H9 (cell line): ENCODE measurements at regions not wholly inside any gene's neighbourhood (a gene's known extent, or its start where the extent isn't known, plus 50 kb on each side); places are given as distances from the start of the nearest gene placed in this dataset.
"Not testable (repeated sequence)": the region's sequence is repeated elsewhere in the genome, so short reads cannot be mapped to it uniquely, and the experiment has no call there.

Source experiments
- DNase-seq: peaks from one replicate; pipeline ENCODE4 v3.0.0-alpha.2; 2017
- H2AFZ ChIP-seq: one replicate; pipeline ENCODE4 v1.6.1; 2013; ENCODE audit warnings: mild to moderate bottlenecking, low read length, control low read depth, moderate library complexity
- H2AK5ac ChIP-seq: 2 replicates; pipeline ENCODE4 v1.6.1; 2013; ENCODE audit warnings: low read length, control low read depth, mixed read lengths; ENCODE audit not compliant: insufficient read length
- H2BK120ac ChIP-seq: one replicate; pipeline ENCODE4 v1.6.1; 2013; ENCODE audit warnings: low read depth, mild to moderate bottlenecking, low read length, control low read depth, inconsistent platforms; ENCODE audit not compliant: poor library complexity, severe bottlenecking
- H2BK12ac ChIP-seq: 2 replicates; pipeline ENCODE4 v1.6.1; 2013; ENCODE audit warnings: low read length, control low read depth, mixed read lengths, low read depth; ENCODE audit not compliant: insufficient read length
- H2BK15ac ChIP-seq: 2 replicates; pipeline ENCODE4 v1.6.1; 2013; ENCODE audit warnings: low read depth, low read length, control low read depth
- H2BK20ac ChIP-seq: one replicate; pipeline ENCODE4 v1.6.1; 2013; ENCODE audit warnings: low read depth, mild to moderate bottlenecking, low read length, control low read depth, inconsistent platforms; ENCODE audit not compliant: poor library complexity, severe bottlenecking
- H2BK5ac ChIP-seq: 2 replicates; pipeline ENCODE4 v1.6.1; 2013; ENCODE audit warnings: low read length, control low read depth, mixed read lengths; ENCODE audit not compliant: insufficient read length
- H3K14ac ChIP-seq: 2 replicates; pipeline ENCODE4 v1.6.1; 2013; ENCODE audit warnings: low read length, control low read depth; ENCODE audit not compliant: insufficient read depth
- H3K18ac ChIP-seq: 2 replicates; pipeline ENCODE4 v1.6.1; 2013; ENCODE audit warnings: low read depth, mild to moderate bottlenecking, mixed read lengths, low read length, control low read depth; ENCODE audit not compliant: insufficient read length
- H3K23ac ChIP-seq: 2 replicates; pipeline ENCODE4 v1.6.1; 2013; ENCODE audit warnings: low read length, control low read depth, mixed read lengths, low read depth; ENCODE audit not compliant: insufficient read length
- H3K23me2 ChIP-seq: 2 replicates; pipeline ENCODE4 v1.6.1; 2013; ENCODE audit warnings: low read depth, mild to moderate bottlenecking, mixed read lengths, low read length, control low read depth; ENCODE audit not compliant: insufficient read length, poor library complexity, severe bottlenecking
- H3K27ac ChIP-seq: 2 replicates; pipeline ENCODE4 v1.5.1; 2013; ENCODE audit warnings: low read length, control low read depth, mixed read lengths, low read depth; ENCODE audit not compliant: insufficient read length
- H3K27me3 ChIP-seq: 2 replicates; pipeline ENCODE4 v1.6.1; 2013; ENCODE audit warnings: low read length, control low read depth, inconsistent platforms; ENCODE audit not compliant: insufficient read depth
- H3K4ac ChIP-seq: 2 replicates; pipeline ENCODE4 v1.6.1; 2013; ENCODE audit warnings: low read depth, mild to moderate bottlenecking, control low read depth, inconsistent platforms, low read length, moderate library complexity
- H3K4me1 ChIP-seq: 2 replicates; pipeline ENCODE4 v1.6.1; 2013; ENCODE audit warnings: low read length, control low read depth, inconsistent platforms; ENCODE audit not compliant: insufficient read depth
- H3K4me2 ChIP-seq: 2 replicates; pipeline ENCODE4 v1.6.1; 2013; ENCODE audit warnings: low read length, control low read depth, mixed read lengths; ENCODE audit not compliant: insufficient read length, insufficient read depth
- H3K56ac ChIP-seq: 2 replicates; pipeline ENCODE4 v1.6.1; 2013; ENCODE audit warnings: low read depth, mild to moderate bottlenecking, mixed read lengths, low read length, control low read depth; ENCODE audit not compliant: insufficient read length
- H3K79me1 ChIP-seq: 2 replicates; pipeline ENCODE4 v1.6.1; 2013; ENCODE audit warnings: low read depth, mild to moderate bottlenecking, moderate library complexity, low read length, control low read depth, inconsistent platforms; ENCODE audit not compliant: insufficient read depth, poor library complexity, severe bottlenecking
- H3K79me2 ChIP-seq: 2 replicates; pipeline ENCODE4 v1.6.1; 2013; ENCODE audit warnings: low read length, control low read depth, inconsistent platforms; ENCODE audit not compliant: insufficient read depth
- H3K9ac ChIP-seq: 2 replicates; pipeline ENCODE4 v1.6.1; 2013; ENCODE audit warnings: low read length, control low read depth, mixed read lengths; ENCODE audit not compliant: insufficient read length; ENCODE audit errors: extremely low read depth
- H3K9me3 ChIP-seq: one replicate; pipeline ENCODE4 v1.6.1; 2013; ENCODE audit warnings: low read depth, low read length, inconsistent platforms; ENCODE audit not compliant: control insufficient read depth
- H3T11ph ChIP-seq: one replicate; pipeline ENCODE4 v1.6.1; 2013; ENCODE audit warnings: mild to moderate bottlenecking, low read length, control low read depth, inconsistent platforms
- H4K20me1 ChIP-seq: one replicate; pipeline ENCODE4 v1.6.1; 2013; ENCODE audit not compliant: control insufficient read depth, insufficient read length, insufficient read depth
- H4K5ac ChIP-seq: 2 replicates; pipeline ENCODE4 v1.6.1; 2013; ENCODE audit warnings: low read depth, mild to moderate bottlenecking, mixed read lengths, low read length, control low read depth; ENCODE audit not compliant: insufficient read length
- H4K8ac ChIP-seq: replicated peaks from 2 replicates; pipeline ENCODE4 v1.6.1; 2013; ENCODE audit warnings: low read length, control low read depth, mixed read lengths, low read depth; ENCODE audit not compliant: insufficient read length
- H4K91ac ChIP-seq: 2 replicates; pipeline ENCODE4 v1.6.1; 2013; ENCODE audit warnings: low read depth, mild to moderate bottlenecking, moderate library complexity, mixed read lengths, low read length, control low read depth; ENCODE audit not compliant: insufficient read length
- H3K27ac Mint-ChIP-seq, 3 experiments: 2 replicates in 2 of 3; 3 replicates in 1 of 3; pipeline ENCODE4 v1.8.0; 2020 to 2021; ENCODE audit warnings: mixed read lengths in 3 of 3, mild to moderate bottlenecking in 1 of 3, moderate library complexity in 1 of 3
- H3K27me3 Mint-ChIP-seq: 2 replicates; pipeline ENCODE4 v1.8.0; 2021; ENCODE audit warnings: low read depth, mild to moderate bottlenecking, moderate library complexity, mixed read lengths
- H3K36me3 Mint-ChIP-seq, 3 experiments: 2 replicates in 2 of 3; 3 replicates in 1 of 3; pipeline ENCODE4 v1.8.0; 2020 to 2021; ENCODE audit warnings: low read depth in 3 of 3, mixed read lengths in 3 of 3; ENCODE audit not compliant: insufficient read depth in 1 of 3
- H3K4me1 Mint-ChIP-seq, 2 experiments: 2 replicates each; pipeline ENCODE4 v1.8.0; 2020; ENCODE audit warnings: mixed read lengths in 2 of 2
- H3K4me3 Mint-ChIP-seq, 2 experiments: 2 replicates in 1 of 2; 3 replicates in 1 of 2; pipeline ENCODE4 v1.8.0; 2020 to 2021; ENCODE audit warnings: mild to moderate bottlenecking in 2 of 2, mixed read lengths in 2 of 2, moderate library complexity in 1 of 2
- H3K9me3 Mint-ChIP-seq, 2 experiments: 2 replicates in 1 of 2; 3 replicates in 1 of 2; pipeline ENCODE4 v1.8.0; 2020; ENCODE audit warnings: mild to moderate bottlenecking in 2 of 2, mixed read lengths in 2 of 2, moderate library complexity in 1 of 2
- WGBS: extraction: QIAGEN DNeasy Blood & Tissue Kit; methylation state at CpG from one replicate; pipeline ENCODE4 v1.1.7; 2013; ENCODE audit warnings: missing lambda C conversion rate, low lambda C conversion rate, mixed read lengths; ENCODE audit not compliant: insufficient read length; ENCODE audit errors: extremely low coverage; 5-methylcytosine and 5-hydroxymethylcytosine counted together
- TF ChIP-seq, protein P1 (sequence below): fragments of 200-600 bp; sonication (generic); conservative IDR thresholded peaks from 3 replicates; pipeline ENCODE4 v1.8.0; 2021; ENCODE audit warnings: antibody characterized with exemption, mild to moderate bottlenecking

DNA sequence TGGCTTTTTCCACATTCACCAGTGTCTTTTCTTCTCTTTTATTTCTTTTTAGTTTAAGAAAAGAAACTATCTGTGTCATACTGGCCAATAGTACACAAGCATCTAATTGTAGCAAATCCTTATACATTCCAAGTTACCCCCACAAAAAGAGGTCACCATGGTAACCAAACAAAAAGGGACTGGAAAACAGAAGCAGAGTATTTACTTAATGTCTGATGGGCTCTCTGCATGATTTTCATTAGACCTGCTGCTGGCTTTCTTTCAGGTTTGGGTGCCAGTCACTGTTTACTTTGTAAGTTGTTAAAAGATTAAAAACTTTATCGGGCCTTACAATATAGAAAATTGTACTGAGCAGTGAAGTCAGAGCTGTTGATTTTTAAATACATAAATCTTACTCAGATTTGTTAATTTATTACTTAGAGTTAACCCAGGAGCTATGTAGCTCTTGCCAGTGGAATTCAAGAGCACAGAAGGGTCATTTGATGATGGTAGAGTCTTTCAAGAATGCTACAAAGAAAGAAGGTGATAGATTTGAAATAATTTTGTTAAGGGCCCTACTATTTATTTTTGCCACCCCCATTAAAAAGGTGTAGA, 123.9 kb downstream of the BRMS1L start:
- H3K9ac ChIP-seq: no peak overlapping the region
- no peak overlapping the region for H2AK5ac ChIP-seq
- H3T11ph ChIP-seq: no peak overlapping the region
- H3K27ac ChIP-seq: no peak overlapping the region
- no peaks in the 10 kb centered on the region for H3K36me3 Mint-ChIP-seq
- H3K79me1 ChIP-seq: no peaks in the 10 kb centered on the region
- WGBS: no CpG with 5 or more reads among the region's 1 CpG
- no peaks in the 10 kb centered on the region for H3K9me3 Mint-ChIP-seq
- no peak overlapping the region for H2BK20ac ChIP-seq
- no peak overlapping the region for H4K91ac ChIP-seq
- H2BK12ac ChIP-seq: no peak overlapping the region
- no peak overlapping the region; a peak in 1 of 7 replicates for H3K27ac Mint-ChIP-seq
- H2BK5ac ChIP-seq: no peak overlapping the region
- no peak overlapping the region for H3K18ac ChIP-seq
- H3K4me1 ChIP-seq: no peaks in the 10 kb centered on the region
- H3K23ac ChIP-seq: no peak overlapping the region
- peaks cover 19 to 29% of the 10 kb centered on the region in 2 experiments for H3K4me1 Mint-ChIP-seq
- no peaks in the 10 kb centered on the region for H3K27me3 Mint-ChIP-seq
- H3K4me2 ChIP-seq: no peak overlapping the region
- no peak for DNase-seq
- no peak overlapping the region for H3K4ac ChIP-seq
- no peak overlapping the region for H2AFZ ChIP-seq
- no peak overlapping the region for H3K14ac ChIP-seq
- no peaks in the 10 kb centered on the region for H4K20me1 ChIP-seq
- no peaks in the 10 kb centered on the region for H3K79me2 ChIP-seq
- no peaks in the 10 kb centered on the region for H3K23me2 ChIP-seq
- no peak overlapping the region for H4K8ac ChIP-seq
- no peaks in the 10 kb centered on the region for H3K9me3 ChIP-seq
- H3K56ac ChIP-seq: no peak overlapping the region
- no peak overlapping the region for H2BK15ac ChIP-seq
- H3K4me3 Mint-ChIP-seq: no peak overlapping the region
- no peaks in the 10 kb centered on the region for H3K27me3 ChIP-seq
- no peak overlapping the region for H2BK120ac ChIP-seq
- H4K5ac ChIP-seq: no peak overlapping the region
- TF ChIP-seq, protein P1, sequence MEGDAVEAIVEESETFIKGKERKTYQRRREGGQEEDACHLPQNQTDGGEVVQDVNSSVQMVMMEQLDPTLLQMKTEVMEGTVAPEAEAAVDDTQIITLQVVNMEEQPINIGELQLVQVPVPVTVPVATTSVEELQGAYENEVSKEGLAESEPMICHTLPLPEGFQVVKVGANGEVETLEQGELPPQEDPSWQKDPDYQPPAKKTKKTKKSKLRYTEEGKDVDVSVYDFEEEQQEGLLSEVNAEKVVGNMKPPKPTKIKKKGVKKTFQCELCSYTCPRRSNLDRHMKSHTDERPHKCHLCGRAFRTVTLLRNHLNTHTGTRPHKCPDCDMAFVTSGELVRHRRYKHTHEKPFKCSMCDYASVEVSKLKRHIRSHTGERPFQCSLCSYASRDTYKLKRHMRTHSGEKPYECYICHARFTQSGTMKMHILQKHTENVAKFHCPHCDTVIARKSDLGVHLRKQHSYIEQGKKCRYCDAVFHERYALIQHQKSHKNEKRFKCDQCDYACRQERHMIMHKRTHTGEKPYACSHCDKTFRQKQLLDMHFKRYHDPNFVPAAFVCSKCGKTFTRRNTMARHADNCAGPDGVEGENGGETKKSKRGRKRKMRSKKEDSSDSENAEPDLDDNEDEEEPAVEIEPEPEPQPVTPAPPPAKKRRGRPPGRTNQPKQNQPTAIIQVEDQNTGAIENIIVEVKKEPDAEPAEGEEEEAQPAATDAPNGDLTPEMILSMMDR: no peak

DNA sequence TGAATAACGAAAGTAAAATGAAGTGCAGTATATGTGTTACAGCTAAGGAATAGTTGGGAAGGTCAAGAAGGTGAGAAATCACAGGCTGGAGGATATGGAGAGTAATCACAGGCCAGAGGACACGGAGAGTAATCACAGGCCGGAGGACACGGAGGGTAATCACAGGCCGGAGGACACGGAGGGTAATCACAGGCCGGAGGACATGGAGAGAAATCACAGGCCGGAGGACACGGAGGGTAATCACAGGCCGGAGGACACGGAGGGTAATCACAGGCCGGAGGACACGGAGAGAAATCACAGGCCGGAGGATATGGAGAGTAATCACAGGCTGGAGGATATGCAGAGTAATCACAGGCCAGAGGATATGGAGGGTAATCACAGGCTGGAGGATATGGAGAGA, 121.8 kb downstream of the BRMS1L start:
- H3K4me1 ChIP-seq, H3K23me2 ChIP-seq, H3K27me3 ChIP-seq, H4K5ac ChIP-seq, H3K14ac ChIP-seq, H2BK20ac ChIP-seq, H3K56ac ChIP-seq, H2BK5ac ChIP-seq, H3K4me2 ChIP-seq, H2BK15ac ChIP-seq, H3K36me3 Mint-ChIP-seq, DNase-seq, H3K27me3 Mint-ChIP-seq, H2AK5ac ChIP-seq, H3T11ph ChIP-seq, H3K18ac ChIP-seq, H3K27ac Mint-ChIP-seq, H3K27ac ChIP-seq, H3K79me2 ChIP-seq, H3K9me3 ChIP-seq, H4K20me1 ChIP-seq, H3K23ac ChIP-seq, H3K79me1 ChIP-seq, H4K91ac ChIP-seq, H3K4ac ChIP-seq, H3K9ac ChIP-seq, H3K4me3 Mint-ChIP-seq, H2BK12ac ChIP-seq, H2AFZ ChIP-seq, H4K8ac ChIP-seq, H2BK120ac ChIP-seq, H3K9me3 Mint-ChIP-seq: not testable (repeated sequence)
- WGBS: no CpG with 5 or more reads among the region's 14 CpGs
- peaks cover 12 to 20% of the 10 kb centered on the region in 2 experiments for H3K4me1 Mint-ChIP-seq
